ENCODE measurements at regions not wholly inside any gene's neighbourhood (a gene's known extent, or its start where the extent isn't known, plus 50 kb on each side); places are given as distances from the start of the nearest gene placed in this dataset.

DNA sequence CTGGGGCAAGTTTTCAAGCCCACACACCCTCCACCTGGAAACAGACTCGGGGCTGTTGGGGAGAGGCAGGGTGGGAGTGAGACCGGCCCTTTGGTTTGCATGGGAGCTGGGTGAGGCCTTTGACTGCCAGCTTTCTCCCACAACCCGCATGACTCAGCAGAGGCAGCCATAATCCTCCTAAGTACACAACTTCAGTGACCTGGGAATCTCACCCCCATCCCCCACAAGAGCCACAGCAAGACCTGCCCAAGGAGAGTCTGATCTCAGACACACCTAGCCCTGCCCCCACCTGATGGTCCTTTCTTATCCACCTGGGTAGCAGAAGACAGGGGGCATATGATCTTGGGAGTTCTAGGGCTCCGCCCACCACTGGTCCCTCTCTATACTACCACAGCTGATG, 1615.4 kb downstream of the EFNB2 start:
- DNase-seq (ENCODE audit: low read depth) = no peak
- TF ChIP-seq, protein P1, sequence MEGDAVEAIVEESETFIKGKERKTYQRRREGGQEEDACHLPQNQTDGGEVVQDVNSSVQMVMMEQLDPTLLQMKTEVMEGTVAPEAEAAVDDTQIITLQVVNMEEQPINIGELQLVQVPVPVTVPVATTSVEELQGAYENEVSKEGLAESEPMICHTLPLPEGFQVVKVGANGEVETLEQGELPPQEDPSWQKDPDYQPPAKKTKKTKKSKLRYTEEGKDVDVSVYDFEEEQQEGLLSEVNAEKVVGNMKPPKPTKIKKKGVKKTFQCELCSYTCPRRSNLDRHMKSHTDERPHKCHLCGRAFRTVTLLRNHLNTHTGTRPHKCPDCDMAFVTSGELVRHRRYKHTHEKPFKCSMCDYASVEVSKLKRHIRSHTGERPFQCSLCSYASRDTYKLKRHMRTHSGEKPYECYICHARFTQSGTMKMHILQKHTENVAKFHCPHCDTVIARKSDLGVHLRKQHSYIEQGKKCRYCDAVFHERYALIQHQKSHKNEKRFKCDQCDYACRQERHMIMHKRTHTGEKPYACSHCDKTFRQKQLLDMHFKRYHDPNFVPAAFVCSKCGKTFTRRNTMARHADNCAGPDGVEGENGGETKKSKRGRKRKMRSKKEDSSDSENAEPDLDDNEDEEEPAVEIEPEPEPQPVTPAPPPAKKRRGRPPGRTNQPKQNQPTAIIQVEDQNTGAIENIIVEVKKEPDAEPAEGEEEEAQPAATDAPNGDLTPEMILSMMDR (conservative IDR thresholded peaks at IDR 0.05; ENCODE audit: control insufficient read depth, insufficient read depth, low read depth, low read length) = no peak
- H3K4me3 ChIP-seq (ENCODE audit: control insufficient read depth, low read depth, low read length) = no peak overlapping the region

DNA sequence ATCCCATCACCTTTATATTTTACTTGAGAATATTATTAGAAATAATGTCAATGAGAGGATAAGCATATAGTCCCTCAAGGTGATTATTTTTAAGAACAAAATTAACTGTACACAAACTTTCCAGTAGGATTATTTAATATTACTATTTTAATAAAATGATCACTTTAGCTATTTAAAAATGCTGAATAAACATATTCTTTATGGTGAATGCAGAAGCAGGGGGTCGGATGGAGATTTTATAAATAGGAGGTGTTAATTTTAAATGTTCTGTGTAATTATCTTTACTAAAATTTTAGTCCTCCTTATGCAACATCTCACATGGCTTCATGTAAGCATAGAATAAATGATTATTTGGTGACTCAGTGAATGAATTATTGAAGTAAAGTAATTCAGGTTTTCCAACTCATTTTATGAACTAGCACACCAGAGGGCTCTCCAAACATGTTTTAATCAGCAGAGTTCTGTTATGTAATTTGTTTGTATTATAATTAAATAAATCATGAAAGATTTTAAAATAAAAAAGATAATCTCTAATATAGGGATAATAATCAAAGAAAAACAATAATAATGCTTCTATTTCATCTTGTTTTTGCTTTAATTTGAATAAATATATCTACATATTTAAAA, 1635.2 kb downstream of the EFNB2 start:
- TF ChIP-seq, protein P1 (conservative IDR thresholded peaks at IDR 0.05; ENCODE audit: control insufficient read depth, insufficient read depth, low read depth, low read length) = no peak
- no peak overlapping the region for H3K4me3 ChIP-seq (ENCODE audit: control insufficient read depth, low read depth, low read length)
- no peak for DNase-seq (ENCODE audit: low read depth)

DNA sequence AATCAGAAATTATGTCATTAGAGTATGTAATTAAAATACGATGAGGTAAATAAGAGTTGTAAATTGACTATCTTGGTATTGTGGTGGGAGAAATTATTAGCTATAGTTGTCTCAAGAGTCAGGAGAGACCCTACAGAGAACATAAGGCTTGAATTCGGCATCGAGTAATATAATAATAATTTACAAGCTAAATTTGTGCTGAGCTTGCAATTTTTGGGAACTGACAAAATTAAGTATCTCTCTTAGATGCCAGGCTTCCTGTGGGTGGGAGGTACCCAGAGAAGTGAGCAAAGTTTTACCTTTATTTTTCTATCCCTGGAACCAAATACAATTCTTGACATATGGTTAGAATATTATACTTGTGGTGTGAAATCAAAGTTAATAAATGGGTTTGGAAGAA, 1637.0 kb downstream of the EFNB2 start:
- no peak for DNase-seq (ENCODE audit: low read depth)
- no peak overlapping the region for H3K4me3 ChIP-seq (ENCODE audit: control insufficient read depth, low read depth, low read length)
- TF ChIP-seq, protein P1 (conservative IDR thresholded peaks at IDR 0.05; ENCODE audit: control insufficient read depth, insufficient read depth, low read depth, low read length) = no peak

DNA sequence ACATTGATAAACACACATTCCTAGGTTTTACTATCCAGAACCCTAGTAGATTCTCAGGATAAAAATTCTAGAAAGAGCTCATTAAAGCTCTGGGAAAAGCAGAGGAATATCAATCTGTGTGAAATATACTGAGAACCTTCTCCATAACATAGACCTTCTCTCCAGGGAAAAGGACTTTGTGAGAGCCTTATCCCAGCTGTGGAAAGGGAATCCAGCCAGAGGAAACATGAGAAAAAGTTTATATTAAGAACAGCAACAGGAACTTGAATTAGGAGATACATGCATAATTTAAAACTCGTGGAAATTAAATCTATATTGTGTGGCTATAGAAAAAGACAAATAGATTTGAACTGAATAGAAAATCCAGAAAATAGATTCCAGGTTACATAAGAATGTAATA, 1639.9 kb downstream of the EFNB2 start:
- TF ChIP-seq, protein P1 (conservative IDR thresholded peaks at IDR 0.05; ENCODE audit: control insufficient read depth, insufficient read depth, low read depth, low read length) = no peak
- H3K4me3 ChIP-seq (ENCODE audit: control insufficient read depth, low read depth, low read length) = no peak overlapping the region
- no peak for DNase-seq (ENCODE audit: low read depth)

DNA sequence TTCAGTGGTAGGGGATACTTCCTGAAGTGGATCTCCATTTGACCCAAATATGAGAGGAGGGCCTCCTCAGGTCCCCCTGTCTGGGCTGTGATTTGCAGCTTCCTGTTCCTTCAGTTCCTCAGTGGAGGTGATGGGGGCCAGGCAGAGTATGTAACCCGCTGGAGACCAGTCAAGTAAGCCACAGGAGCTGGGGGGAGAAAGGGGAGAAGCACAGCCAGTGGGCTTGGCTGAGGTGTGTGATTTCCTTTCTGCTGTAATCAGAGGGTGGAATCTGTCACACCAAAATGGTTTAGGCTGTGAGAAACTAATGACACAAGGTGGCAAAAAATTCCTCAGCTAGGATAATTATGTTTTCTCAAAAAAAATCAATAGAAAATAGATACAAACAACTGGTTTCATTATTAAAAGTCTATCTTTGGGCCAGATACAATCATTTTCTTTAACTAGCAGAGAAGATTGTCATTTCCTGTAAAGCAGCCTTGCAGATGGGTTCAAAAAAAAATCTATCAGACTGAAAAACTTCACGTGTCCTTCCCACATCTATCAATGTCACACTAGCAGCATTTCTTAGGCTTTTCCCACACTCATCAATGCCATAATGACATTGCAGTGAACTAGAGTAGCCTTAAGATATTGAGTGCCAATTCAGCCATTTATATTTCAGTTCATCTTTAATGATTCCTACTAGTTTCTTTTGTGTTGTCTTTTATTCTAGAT, 1660.3 kb downstream of the EFNB2 start:
- TF ChIP-seq, protein P1 (conservative IDR thresholded peaks at IDR 0.05; ENCODE audit: control insufficient read depth, insufficient read depth, low read depth, low read length) = no peak
- no peak overlapping the region for H3K4me3 ChIP-seq (ENCODE audit: control insufficient read depth, low read depth, low read length)
- no peak for DNase-seq (ENCODE audit: low read depth)

DNA sequence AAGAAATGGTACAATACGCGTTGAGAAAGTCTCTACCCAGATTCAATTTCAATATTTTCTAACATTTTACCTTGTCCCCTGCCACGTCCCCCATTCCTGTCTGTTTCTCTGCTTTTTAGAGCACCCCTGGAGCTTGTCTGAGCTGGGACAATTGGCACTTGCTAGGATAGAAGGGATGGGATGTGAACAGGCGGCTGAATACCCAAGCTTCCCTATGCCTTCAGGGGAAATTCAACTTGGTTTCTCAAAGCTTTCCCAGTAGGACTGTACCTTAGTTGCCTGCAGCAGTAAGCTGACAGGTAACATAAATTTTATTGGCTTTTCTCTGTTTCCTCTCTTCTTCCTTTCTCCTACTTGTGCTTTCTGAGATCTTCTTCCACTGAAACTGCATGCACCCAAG, 1663.3 kb downstream of the EFNB2 start:
- no peak for DNase-seq (ENCODE audit: low read depth)
- H3K4me3 ChIP-seq (ENCODE audit: control insufficient read depth, low read depth, low read length) = no peak overlapping the region
- TF ChIP-seq, protein P1 (conservative IDR thresholded peaks at IDR 0.05; ENCODE audit: control insufficient read depth, insufficient read depth, low read depth, low read length) = no peak
